Ecto neural progenitor cell (in vitro differentiated cells): ENCODE measurements at regions not wholly inside any gene's neighbourhood (a gene's known extent, or its start where the extent isn't known, plus 50 kb on each side); places are given as distances from the start of the nearest gene placed in this dataset.

Experiments used
- DNase-seq: peaks from one replicate; pipeline ENCODE4 v3.0.0-alpha.2; 2018; ENCODE audit warnings: low spot score

DNA sequence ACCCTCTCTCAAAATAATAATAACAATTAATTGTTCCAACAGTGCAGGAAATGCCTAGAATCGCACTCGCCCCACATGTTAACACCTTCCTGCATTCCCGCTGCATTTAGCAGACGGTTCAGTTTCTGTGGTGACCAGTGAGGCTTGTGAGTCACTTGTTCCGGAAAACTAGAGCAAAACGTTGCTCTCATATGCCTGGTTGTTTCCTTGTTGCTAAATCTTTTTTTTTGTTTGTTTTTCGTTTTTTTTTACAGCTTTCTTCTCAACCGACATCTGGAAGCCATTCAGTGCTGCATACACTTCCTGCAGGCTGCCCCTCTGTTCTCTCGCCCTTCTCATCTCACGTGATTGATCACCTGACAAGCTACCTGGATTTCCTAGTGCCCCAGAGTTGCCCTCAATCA lies 56.9 kb upstream of the TMPRSS2 start:
- no peak for DNase-seq

DNA sequence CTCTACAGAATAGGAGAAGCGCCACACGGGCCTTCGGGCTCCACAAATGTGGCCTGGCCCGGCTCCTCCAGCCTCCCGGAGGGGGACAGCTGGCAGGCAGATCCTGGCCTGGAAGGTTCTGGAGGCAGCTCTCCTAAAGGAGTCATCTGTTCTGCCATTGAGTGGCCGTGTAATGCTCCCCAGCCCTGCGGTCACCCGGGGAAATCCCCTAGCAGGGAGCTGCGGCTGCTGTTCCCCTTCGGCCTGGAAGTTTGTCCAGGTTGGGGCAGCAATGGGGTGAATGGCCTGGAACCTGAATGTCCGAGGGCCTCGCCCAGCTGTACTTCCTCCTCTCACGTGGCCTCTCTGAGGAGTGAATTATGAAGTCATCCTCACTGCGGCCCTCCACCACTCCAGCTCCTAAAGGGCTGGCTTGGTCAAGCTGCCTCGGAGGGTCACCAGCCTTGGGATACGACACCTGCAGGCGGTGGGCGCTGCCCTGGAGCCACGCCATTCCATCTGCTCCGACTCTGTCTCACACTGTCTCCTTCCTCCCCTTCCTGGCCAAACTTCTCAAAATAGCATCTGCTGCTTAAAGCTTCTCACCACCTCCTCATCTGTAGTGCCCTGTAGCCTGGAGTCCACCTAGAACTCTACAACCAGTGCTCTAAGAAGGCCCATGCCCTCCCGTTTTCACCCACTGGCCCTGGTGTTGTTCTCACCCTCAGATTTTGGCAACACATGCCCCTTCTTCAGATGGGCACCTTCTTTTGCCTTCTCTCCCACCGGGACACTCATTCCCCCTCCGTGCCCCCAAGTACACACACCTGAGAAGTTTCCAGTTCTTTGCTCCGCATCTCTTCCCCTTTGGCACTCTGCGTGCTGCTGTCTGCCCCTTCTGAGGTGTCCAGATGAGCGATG lies 54.4 kb upstream of the TMPRSS2 start:
- no peak for DNase-seq

DNA sequence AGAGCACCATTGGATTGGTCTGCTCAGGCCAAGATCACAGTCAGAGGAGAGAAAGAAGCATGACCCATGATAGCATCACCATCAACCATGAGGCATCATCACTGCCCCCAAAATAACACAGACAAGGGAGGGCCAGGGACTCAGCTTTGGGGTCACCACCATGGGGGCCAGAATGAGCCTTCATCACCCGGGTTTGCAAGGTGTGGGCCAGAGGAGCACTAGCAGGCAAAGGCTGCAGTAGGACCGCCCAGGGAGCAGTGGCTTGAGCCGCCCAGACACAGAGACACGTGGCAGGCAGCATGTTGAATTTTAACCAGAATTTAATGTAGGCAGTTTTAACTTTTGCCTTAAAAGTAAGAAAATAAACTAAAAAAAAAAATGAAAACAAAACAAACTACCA lies 53.7 kb upstream of the TMPRSS2 start:
- no peak for DNase-seq

DNA sequence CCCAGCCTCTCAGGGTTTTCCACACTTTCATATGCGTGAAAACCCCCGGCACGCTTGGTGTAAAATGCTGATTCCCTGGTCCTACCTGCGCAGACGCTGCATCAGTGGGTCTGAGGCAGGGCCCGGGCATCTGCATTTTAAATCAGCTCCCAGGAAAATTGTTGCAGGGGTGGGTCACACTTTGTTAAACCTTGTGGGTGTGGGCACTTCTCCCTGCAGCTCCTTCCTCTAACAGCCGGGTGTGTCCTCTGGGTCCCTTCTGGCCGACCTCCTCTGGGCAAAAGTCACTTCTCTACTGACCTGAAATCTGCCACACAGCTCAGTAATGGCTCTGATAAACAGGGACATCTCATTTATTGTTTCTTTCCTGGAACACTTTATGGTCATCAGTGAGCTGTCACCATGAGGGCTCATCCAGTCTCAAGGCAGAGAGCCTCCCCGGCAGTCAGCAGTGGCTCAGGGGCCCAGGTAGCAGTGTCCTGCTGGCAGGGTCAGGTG lies 52.8 kb upstream of the TMPRSS2 start:
- no peak for DNase-seq

DNA sequence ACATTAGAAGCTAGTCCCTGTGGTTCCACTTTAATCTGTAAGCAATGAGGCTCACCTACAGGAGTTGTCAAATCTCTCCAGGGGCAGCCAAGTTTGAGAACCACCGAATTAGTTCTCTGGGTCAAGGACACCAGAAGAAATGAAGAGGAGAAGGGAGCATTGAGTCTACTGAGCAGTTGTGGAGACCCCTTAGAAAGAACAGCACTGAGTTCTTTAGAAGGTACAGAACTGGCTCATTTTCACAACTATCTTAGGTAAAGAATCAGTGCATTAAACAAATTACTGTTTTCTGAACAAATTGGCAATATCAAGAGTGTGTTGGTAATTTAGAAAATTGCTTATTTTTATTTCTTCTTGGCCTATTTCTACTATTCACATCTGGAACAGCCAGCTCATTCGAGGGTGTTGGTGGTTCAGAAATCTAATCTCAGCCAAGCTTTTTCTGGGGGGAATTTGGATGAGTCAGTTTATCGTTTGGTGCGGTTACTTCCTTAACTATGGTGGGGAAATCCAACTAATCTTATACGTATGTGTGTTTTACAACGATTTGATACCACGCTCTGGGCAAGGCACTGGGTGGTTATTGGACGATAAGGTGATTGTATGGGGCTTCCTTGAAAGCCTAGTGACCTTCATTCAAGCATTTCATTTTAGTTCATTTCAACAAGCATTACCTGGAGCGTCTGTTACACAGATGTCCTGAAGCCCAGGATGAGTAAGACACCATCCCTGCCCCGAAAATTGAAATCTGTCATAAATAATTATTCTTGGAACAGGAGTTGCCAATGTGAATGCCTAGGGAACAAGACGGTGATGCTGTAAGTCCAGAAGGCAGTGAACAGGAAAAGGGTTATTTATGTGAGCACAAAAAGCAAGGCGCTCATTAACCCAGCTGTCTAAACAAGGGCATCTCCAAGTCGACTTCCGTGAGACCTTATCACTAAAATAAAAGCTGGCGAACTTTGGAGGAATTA lies 52.0 kb upstream of the TMPRSS2 start:
- no peak for DNase-seq

DNA sequence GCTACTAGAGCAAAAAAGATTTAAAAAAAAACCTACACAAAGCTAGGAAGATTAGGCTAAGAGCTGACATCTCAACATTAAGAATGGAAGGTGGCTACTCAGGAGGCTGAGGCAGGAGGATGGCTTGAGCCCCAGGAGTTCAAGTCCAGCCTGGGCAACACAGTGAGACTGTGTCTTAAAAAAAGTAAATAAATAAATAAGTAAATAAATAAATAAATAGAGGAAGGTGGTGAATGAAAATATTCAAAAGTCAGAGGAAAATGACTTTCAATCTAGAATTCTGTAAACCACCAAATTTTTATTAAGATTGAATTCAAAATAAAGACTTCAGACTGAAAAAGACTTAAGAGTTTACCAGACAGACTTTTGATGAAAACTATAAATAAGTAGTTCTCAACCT lies 50.9 kb upstream of the TMPRSS2 start:
- no peak for DNase-seq

DNA sequence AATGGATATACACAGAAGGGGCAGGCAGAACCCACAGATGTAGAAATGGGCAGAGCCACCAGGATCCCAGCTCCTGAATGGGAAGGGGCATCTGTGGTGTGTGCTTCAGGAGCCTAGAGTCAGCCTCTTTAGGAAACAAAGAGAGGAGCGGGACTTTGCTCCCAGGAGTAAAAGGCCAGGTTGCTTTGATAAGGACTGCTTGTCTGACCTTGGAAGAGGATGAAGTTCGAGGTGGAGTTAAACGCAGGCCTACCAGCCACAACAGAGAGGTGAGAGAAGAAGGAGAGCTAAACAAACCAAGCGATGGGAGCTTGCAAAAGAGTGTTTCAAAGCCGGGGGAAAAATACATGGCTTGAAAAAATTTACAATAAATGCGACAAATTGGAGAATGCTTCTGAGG lies 49.9 kb upstream of the TMPRSS2 start:
- no peak for DNase-seq
